Kidney (tissue), 13 donors: ENCODE measurements at regions not wholly inside any gene's neighbourhood (a gene's known extent, or its start where the extent isn't known, plus 50 kb on each side); places are given as distances from the start of the nearest gene placed in this dataset.
A peak's percentile ranks its signal among the peaks of the same experiment; 100 is the strongest.

Experiments used
- DNase-seq, 5 donors: peaks; one replicate each; pipeline ENCODE4 v3.0.0-alpha.2; 2013 to 2020
- FAIRE-seq: peaks from 2 replicates; lab custom pipeline; 2012; peaks lifted over from hg19 to GRCh38; lab: Jason Lieb, UNC
- H3K27ac ChIP-seq, 2 donors: one replicate each; pipeline ENCODE4 v1.7.0; 2013; ENCODE audit warnings: low read depth in 2 of 2, low read length in 2 of 2, inconsistent platforms in 1 of 2
- H3K27me3 ChIP-seq: one replicate; pipeline ENCODE4 v1.7.1; 2013; ENCODE audit warnings: low read length, inconsistent platforms; ENCODE audit not compliant: control insufficient read depth, insufficient read depth
- H3K36me3 ChIP-seq, 3 donors: one replicate each; pipeline versions ENCODE4 v1.7.0 to v1.7.1; 2013; ENCODE audit warnings: low read length in 3 of 3, control low read depth in 1 of 3, inconsistent platforms in 1 of 3; ENCODE audit not compliant: insufficient read depth in 3 of 3, control insufficient read depth in 2 of 3
- H3K4me1 ChIP-seq, 3 donors: one replicate each; pipeline versions ENCODE4 v1.7.0 to v1.7.1; 2013; ENCODE audit warnings: low read length in 3 of 3, inconsistent platforms in 1 of 3, low read depth in 1 of 3; ENCODE audit not compliant: control insufficient read depth in 2 of 3, insufficient read depth in 2 of 3
- H3K4me3 ChIP-seq, 3 donors: one replicate each; pipeline versions ENCODE4 v1.7.0 to v1.8.1; 2013; ENCODE audit warnings: low read length in 3 of 3, control low read depth in 1 of 3, inconsistent platforms in 1 of 3
- H3K9ac ChIP-seq, 3 donors: one replicate each; pipeline versions ENCODE4 v1.7.0 to v1.7.1; 2013; ENCODE audit warnings: low read length in 3 of 3, control low read depth in 1 of 3, inconsistent platforms in 1 of 3
- H3K9me3 ChIP-seq, 3 donors: one replicate each; pipeline versions ENCODE4 v1.7.0 to v1.7.1; 2013; ENCODE audit warnings: low read length in 3 of 3, control low read depth in 1 of 3, inconsistent platforms in 1 of 3; ENCODE audit not compliant: control insufficient read depth in 2 of 3, insufficient read depth in 1 of 3
- intact Hi-C: fragments of 100-400 bp; cut with DNase I; formaldehyde crosslinking; loops from one replicate; pipeline ENCODE4 v1.11.1; 2022
- TF ChIP-seq, protein P1 (sequence below): IDR thresholded peaks from 3 replicates; pipeline ENCODE4 v1.5.1; 2012; ENCODE audit warnings: mild to moderate bottlenecking, moderate library complexity, borderline replicate concordance; ENCODE audit not compliant: insufficient read depth; ENCODE audit errors: extremely low read depth
- donor health status: control.
- donor health status: control.
- donor health status: control.
- donor health status: control.
- donor health status: control.
- donor health status: DM: yes; HTN: yes; CAD: no.
- donor health status: Normal renal cell carcinoma (clear cell type).

- H3K36me3 ChIP-seq = no peaks in the 10 kb centered on the region
- H3K9me3 ChIP-seq = no peaks in the 10 kb centered on the region
- peak in 1 of 5 donors; percentile 31 for DNase-seq
- no peak overlapping the region for H3K9ac ChIP-seq
- intact Hi-C loops = no loop called here
- no peaks in the 10 kb centered on the region for H3K4me1 ChIP-seq
- TF ChIP-seq, protein P1, sequence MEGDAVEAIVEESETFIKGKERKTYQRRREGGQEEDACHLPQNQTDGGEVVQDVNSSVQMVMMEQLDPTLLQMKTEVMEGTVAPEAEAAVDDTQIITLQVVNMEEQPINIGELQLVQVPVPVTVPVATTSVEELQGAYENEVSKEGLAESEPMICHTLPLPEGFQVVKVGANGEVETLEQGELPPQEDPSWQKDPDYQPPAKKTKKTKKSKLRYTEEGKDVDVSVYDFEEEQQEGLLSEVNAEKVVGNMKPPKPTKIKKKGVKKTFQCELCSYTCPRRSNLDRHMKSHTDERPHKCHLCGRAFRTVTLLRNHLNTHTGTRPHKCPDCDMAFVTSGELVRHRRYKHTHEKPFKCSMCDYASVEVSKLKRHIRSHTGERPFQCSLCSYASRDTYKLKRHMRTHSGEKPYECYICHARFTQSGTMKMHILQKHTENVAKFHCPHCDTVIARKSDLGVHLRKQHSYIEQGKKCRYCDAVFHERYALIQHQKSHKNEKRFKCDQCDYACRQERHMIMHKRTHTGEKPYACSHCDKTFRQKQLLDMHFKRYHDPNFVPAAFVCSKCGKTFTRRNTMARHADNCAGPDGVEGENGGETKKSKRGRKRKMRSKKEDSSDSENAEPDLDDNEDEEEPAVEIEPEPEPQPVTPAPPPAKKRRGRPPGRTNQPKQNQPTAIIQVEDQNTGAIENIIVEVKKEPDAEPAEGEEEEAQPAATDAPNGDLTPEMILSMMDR = no peak
- H3K4me3 ChIP-seq = no peak overlapping the region
- no peaks in the 10 kb centered on the region for H3K27me3 ChIP-seq
- no peak for FAIRE-seq
- H3K27ac ChIP-seq = no peak overlapping the region
Observed at GRCh38 chr10:42977032-42977416, 99.8 kb upstream of the RET start.

DNA sequence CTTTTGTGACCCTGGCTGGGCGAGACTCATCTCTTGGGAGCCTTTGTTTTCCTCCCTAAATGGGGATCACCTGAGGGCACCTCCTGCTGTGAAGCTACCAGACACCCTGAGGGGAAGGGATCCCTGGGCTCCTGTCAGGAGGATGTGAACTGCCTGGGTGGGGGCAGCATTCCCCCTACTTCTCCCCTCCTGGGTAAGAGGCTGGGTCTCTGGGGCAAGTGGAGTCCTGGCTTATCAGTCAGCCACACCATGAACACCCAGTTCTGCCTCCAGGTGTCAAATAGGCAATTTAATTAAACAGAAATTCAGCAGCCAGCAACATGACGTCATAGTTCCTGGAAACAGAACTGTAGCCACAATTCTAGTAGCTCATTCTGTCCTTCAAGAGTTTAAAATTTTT is 97.7 kb upstream of the RET start:
- Histone ChIP-seq H3K9ac (no peak overlapping the region), H3K4me1 (no peaks in the 10 kb centered on the region), H3K27me3 (no peaks in the 10 kb centered on the region), H3K4me3 (no peak overlapping the region), H3K27ac (no peak overlapping the region), H3K9me3 (no peaks in the 10 kb centered on the region), H3K36me3 (no peaks in the 10 kb centered on the region)
- no peak for FAIRE-seq
- DNase-seq = peak in 3 of 5 donors; percentile 10 to 29 (median 23)
- TF ChIP-seq, protein P1 = no peak
- intact Hi-C loops = no loop called here

DNA sequence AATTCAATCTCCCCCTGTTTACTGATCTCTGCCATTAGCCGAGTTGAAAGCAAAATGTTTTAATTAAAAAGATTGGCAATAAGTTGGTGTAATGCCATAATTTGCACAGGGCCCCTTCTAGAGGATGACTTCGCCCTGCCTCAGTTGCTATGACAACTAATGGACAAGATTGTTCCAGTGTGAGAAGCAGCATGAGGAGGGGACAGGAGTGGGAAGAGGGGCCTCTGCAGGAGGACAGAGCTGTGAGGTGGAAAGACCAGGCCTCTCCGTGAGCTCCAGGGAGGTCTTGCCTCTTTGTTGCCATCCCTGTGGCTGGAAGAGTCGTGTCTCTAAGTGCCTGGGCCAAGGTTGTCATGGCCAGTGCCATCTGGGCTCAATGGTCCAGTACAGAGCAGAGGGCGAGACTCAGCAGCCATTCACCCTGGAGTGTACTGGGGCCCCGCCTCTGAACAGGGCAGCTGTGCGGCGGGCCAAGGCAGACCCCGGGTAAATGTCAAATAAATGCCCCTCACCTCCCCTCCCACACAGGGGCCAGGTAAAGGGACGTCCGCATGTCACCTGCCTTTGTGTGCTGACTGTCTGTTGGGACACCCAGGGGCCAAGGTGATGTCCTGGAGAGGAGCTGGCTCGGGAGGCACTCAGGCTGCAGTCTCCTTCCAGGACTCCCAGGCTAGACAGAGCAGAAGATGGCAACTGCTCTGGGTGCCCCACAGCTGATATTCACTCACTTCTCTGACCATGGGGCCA is 97.0 kb upstream of the RET start:
- no peak overlapping the region for H3K4me3 ChIP-seq
- no peaks in the 10 kb centered on the region for H3K4me1 ChIP-seq
- no peaks in the 10 kb centered on the region for H3K9me3 ChIP-seq
- H3K27ac ChIP-seq = no peak overlapping the region
- H3K36me3 ChIP-seq = no peaks in the 10 kb centered on the region
- no peak overlapping the region for H3K9ac ChIP-seq
- FAIRE-seq = no peak
- peak; percentile 9 to 50 (median 33) for DNase-seq
- intact Hi-C loops = no loop called here
- H3K27me3 ChIP-seq = no peaks in the 10 kb centered on the region
- TF ChIP-seq, protein P1 = no peak
